ACC112 (cell line): ENCODE measurements at regions not wholly inside any gene's neighbourhood (a gene's known extent, or its start where the extent isn't known, plus 50 kb on each side); places are given as distances from the start of the nearest gene placed in this dataset.
"Not testable (repeated sequence)": the region's sequence is repeated elsewhere in the genome, so short reads cannot be mapped to it uniquely, and the experiment has no call there.

ENCODE experiments used
- H2AFZ ChIP-seq: fragments of 200-600 bp; sonication (generic); one replicate; pipeline ENCODE4 v1.6.0; 2017; ENCODE audit warnings: antibody characterized with exemption, low read length; ENCODE audit not compliant: unreplicated experiment
- H3K27ac ChIP-seq: fragments of 200-600 bp; sonication (generic); 2 replicates; pipeline ENCODE4 v1.5.1; 2014; ENCODE audit warnings: low read depth, mild to moderate bottlenecking, antibody characterized with exemption, low read length, moderate library complexity
- H3K27me3 ChIP-seq: fragments of 200-600 bp; sonication (generic); 2 replicates; pipeline ENCODE4 v1.6.1; 2014; ENCODE audit warnings: mild to moderate bottlenecking, antibody characterized with exemption, low read length, moderate library complexity, mixed read lengths; ENCODE audit not compliant: insufficient read depth
- H3K36me3 ChIP-seq: fragments of 200-600 bp; sonication (generic); 2 replicates; pipeline ENCODE4 v1.6.1; 2016; ENCODE audit warnings: mild to moderate bottlenecking, antibody characterized with exemption, low read length, moderate library complexity, mixed read lengths; ENCODE audit not compliant: insufficient read depth
- H3K4me1 ChIP-seq: fragments of 200-600 bp; sonication (generic); one replicate; pipeline ENCODE4 v1.6.1; 2016; ENCODE audit warnings: low read length, mixed read lengths; ENCODE audit not compliant: insufficient read depth, unreplicated experiment, control insufficient read depth
- H3K4me3 ChIP-seq: fragments of 200-600 bp; sonication (generic); 2 replicates; pipeline ENCODE4 v1.5.1; 2014; ENCODE audit warnings: mild to moderate bottlenecking, low read depth, low read length
- H3K79me2 ChIP-seq: fragments of 200-600 bp; sonication (generic); one replicate; pipeline ENCODE4 v1.6.0; 2016; ENCODE audit warnings: low read length; ENCODE audit not compliant: control insufficient read depth, unreplicated experiment, insufficient read depth

GRCh38 chr21:19522381-19522780, 1118.8 kb upstream of the TMPRSS15 start:
- Histone ChIP-seq H3K79me2 (no peaks in the 10 kb centered on the region), H3K4me1 (no peaks in the 10 kb centered on the region), H3K27ac (no peak overlapping the region), H3K4me3 (no peak overlapping the region), H3K27me3 (no peaks in the 10 kb centered on the region), H3K36me3 (no peaks in the 10 kb centered on the region), H2AFZ (no peak overlapping the region)

GRCh38 chr21:19523061-19523460, 1119.5 kb upstream of the TMPRSS15 start:
- H3K36me3 ChIP-seq = no peaks in the 10 kb centered on the region
- H3K79me2 ChIP-seq = no peaks in the 10 kb centered on the region
- H3K4me3 ChIP-seq = no peak overlapping the region
- no peaks in the 10 kb centered on the region for H3K27me3 ChIP-seq
- no peaks in the 10 kb centered on the region for H3K4me1 ChIP-seq
- H3K27ac ChIP-seq = no peak overlapping the region
- no peak overlapping the region for H2AFZ ChIP-seq

GRCh38 chr21:19523746-19524145, 1120.2 kb upstream of the TMPRSS15 start:
- Histone ChIP-seq H3K4me1 (no peaks in the 10 kb centered on the region), H3K79me2 (no peaks in the 10 kb centered on the region), H3K36me3 (no peaks in the 10 kb centered on the region), H2AFZ (no peak overlapping the region), H3K27ac (no peak overlapping the region), H3K4me3 (no peak overlapping the region), H3K27me3 (no peaks in the 10 kb centered on the region)

GRCh38 chr21:19529031-19529430, 1125.4 kb upstream of the TMPRSS15 start:
- H3K79me2 ChIP-seq = no peaks in the 10 kb centered on the region
- no peak overlapping the region for H3K4me3 ChIP-seq
- H3K27me3 ChIP-seq = no peaks in the 10 kb centered on the region
- H3K36me3 ChIP-seq = no peaks in the 10 kb centered on the region
- H3K4me1 ChIP-seq = no peaks in the 10 kb centered on the region
- H2AFZ ChIP-seq = no peak overlapping the region
- no peak overlapping the region for H3K27ac ChIP-seq

- Histone ChIP-seq H3K4me3 (no peak overlapping the region), H3K79me2 (no peaks in the 10 kb centered on the region), H3K27ac (no peak overlapping the region), H2AFZ (no peak overlapping the region), H3K4me1 (no peaks in the 10 kb centered on the region), H3K36me3 (no peaks in the 10 kb centered on the region), H3K27me3 (no peaks in the 10 kb centered on the region)
These were observed 1131.8 kb upstream of the TMPRSS15 start for GRCh38 chr21:19535356-19535755.

GRCh38 chr21:19537116-19537515, 1133.5 kb upstream of the TMPRSS15 start:
- no peak overlapping the region for H3K4me3 ChIP-seq
- no peak overlapping the region for H2AFZ ChIP-seq
- H3K79me2 ChIP-seq = no peaks in the 10 kb centered on the region
- no peaks in the 10 kb centered on the region for H3K36me3 ChIP-seq
- no peak overlapping the region for H3K27ac ChIP-seq
- H3K4me1 ChIP-seq = no peaks in the 10 kb centered on the region
- H3K27me3 ChIP-seq = no peaks in the 10 kb centered on the region

GRCh38 chr21:19540287-19540686, 1136.7 kb upstream of the TMPRSS15 start:
- Histone ChIP-seq H3K27me3 (no peaks in the 10 kb centered on the region), H3K4me3 (no peak overlapping the region)

GRCh38 chr21:19541602-19542001, 1138.0 kb upstream of the TMPRSS15 start:
- Histone ChIP-seq H3K79me2 (no peaks in the 10 kb centered on the region), H3K27ac (no peak overlapping the region), H3K36me3 (no peaks in the 10 kb centered on the region), H3K4me3 (no peak overlapping the region), H2AFZ (no peak overlapping the region), H3K4me1 (no peaks in the 10 kb centered on the region), H3K27me3 (no peaks in the 10 kb centered on the region)

More at GRCh38 chr21:19540287-19540686, 1136.7 kb upstream of the TMPRSS15 start:
- H2AFZ ChIP-seq = no peak overlapping the region
- H3K79me2 ChIP-seq = no peaks in the 10 kb centered on the region
- H3K36me3 ChIP-seq = no peaks in the 10 kb centered on the region
- H3K4me1 ChIP-seq = no peaks in the 10 kb centered on the region
- H3K27ac ChIP-seq = no peak overlapping the region

GRCh38 chr21:19544493-19544892, 1140.9 kb upstream of the TMPRSS15 start:
- H2AFZ ChIP-seq, H3K27me3 ChIP-seq, H3K79me2 ChIP-seq, H3K36me3 ChIP-seq, H3K4me3 ChIP-seq, H3K27ac ChIP-seq, H3K4me1 ChIP-seq: not testable (repeated sequence)

GRCh38 chr21:19547951-19548840, 1144.6 kb upstream of the TMPRSS15 start:
- H2AFZ ChIP-seq = no peak overlapping the region
- no peaks in the 10 kb centered on the region for H3K36me3 ChIP-seq
- no peak overlapping the region for H3K27ac ChIP-seq

GRCh38 chr21:19553919-19554615, 1150.5 kb upstream of the TMPRSS15 start:
- Histone ChIP-seq H3K79me2 (no peaks in the 10 kb centered on the region), H3K36me3 (no peaks in the 10 kb centered on the region), H3K4me3 (no peak overlapping the region), H2AFZ (no peak overlapping the region), H3K4me1 (no peaks in the 10 kb centered on the region), H3K27me3 (no peaks in the 10 kb centered on the region), H3K27ac (no peak overlapping the region)

More at GRCh38 chr21:19547951-19548840, 1144.6 kb upstream of the TMPRSS15 start:
- Histone ChIP-seq H3K4me1 (no peaks in the 10 kb centered on the region), H3K4me3 (no peak overlapping the region), H3K79me2 (no peaks in the 10 kb centered on the region), H3K27me3 (no peaks in the 10 kb centered on the region)
